ENCODE measurements at regions not wholly inside any gene's neighbourhood (a gene's known extent, or its start where the extent isn't known, plus 50 kb on each side); places are given as distances from the start of the nearest gene placed in this dataset.

DNA sequence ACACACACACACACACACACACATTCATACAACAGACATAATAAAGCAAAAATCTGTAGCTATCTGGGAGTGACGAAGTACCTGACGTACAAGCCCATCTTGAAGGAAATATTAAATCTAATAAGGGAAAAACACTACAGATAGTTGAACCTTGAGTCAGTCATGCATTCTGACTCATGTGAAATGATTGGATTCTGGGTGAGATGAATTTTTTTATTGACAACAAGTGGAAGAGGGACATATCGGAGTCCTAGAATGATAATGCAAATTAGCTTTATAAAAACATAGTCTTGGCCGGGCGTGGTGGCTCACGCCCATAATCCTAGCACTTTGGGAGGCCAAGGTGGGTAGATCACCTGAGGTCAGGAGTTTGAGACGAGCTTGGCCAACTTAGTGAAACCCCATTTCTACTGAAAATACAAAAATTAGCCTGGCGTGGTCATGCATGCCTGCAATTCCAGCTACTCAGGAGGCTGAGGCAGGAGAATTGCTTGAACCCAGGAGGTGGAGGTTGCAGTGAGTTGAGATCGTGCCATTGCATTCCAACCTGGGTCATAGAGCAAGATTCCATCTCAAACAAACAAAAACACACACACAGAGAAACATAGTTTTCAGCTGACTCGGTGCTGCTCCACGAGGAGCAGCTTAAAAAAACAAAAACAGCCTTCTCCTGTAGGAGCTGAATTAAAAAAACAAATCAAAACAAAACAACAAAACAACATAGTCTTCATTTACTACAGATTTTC is 154.4 kb upstream of the MKLN1 start:
- H3K4me1 ChIP-seq (ENCODE audit: control insufficient read depth in 1 of 2, low read depth in 2 of 2) = peaks cover 0 to 5% of the 10 kb centered on the region in 2 donors
- ATAC-seq (ENCODE audit: insufficient number of reproducible peaks, low FRiP score, low read depth) (no peak), DNase-seq (ENCODE audit: low spot score) (no peak)
- no peaks in the 10 kb centered on the region for H3K36me3 ChIP-seq
- H3K9me3 ChIP-seq = no peaks in the 10 kb centered on the region
- TF ChIP-seq, protein P1, sequence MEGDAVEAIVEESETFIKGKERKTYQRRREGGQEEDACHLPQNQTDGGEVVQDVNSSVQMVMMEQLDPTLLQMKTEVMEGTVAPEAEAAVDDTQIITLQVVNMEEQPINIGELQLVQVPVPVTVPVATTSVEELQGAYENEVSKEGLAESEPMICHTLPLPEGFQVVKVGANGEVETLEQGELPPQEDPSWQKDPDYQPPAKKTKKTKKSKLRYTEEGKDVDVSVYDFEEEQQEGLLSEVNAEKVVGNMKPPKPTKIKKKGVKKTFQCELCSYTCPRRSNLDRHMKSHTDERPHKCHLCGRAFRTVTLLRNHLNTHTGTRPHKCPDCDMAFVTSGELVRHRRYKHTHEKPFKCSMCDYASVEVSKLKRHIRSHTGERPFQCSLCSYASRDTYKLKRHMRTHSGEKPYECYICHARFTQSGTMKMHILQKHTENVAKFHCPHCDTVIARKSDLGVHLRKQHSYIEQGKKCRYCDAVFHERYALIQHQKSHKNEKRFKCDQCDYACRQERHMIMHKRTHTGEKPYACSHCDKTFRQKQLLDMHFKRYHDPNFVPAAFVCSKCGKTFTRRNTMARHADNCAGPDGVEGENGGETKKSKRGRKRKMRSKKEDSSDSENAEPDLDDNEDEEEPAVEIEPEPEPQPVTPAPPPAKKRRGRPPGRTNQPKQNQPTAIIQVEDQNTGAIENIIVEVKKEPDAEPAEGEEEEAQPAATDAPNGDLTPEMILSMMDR (IDR thresholded peaks at IDR 0.05) = no peak
- H3K27me3 ChIP-seq (replicated peaks; ENCODE audit: insufficient read depth) = no peaks in the 10 kb centered on the region
- H3K4me3 ChIP-seq = no peak overlapping the region
- no peak overlapping the region for H3K27ac ChIP-seq

DNA sequence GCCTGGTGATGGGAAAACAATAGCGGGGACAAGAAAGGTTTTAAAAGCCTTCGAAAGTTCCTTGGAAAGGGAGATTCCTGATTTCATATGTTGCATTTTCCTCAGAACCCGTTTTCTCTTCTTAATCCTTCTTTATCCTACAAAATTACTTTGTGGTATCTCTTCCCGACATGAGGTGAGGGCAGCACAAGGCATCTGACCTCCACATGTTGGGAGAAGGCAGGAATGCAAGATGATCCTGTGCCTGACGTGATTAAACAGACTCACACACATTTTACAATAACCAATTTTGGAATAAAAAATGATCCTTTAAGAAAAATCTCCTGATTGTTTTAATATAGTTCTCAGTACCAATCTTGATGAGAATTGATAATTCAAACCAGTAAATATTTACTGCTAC is 153.3 kb upstream of the MKLN1 start:
- Histone ChIP-seq H3K27ac (no peak overlapping the region), H3K27me3 (replicated peaks; ENCODE audit: insufficient read depth) (no peaks in the 10 kb centered on the region), H3K36me3 (no peaks in the 10 kb centered on the region), H3K4me3 (no peak overlapping the region), H3K4me1 (ENCODE audit: control insufficient read depth in 1 of 2, low read depth in 2 of 2) (peaks cover 5 to 11% of the 10 kb centered on the region in 2 donors), H3K9me3 (no peaks in the 10 kb centered on the region)
- ATAC-seq (ENCODE audit: insufficient number of reproducible peaks, low FRiP score, low read depth) (no peak), DNase-seq (ENCODE audit: low spot score) (no peak)
- TF ChIP-seq, protein P1 (IDR thresholded peaks at IDR 0.05) = no peak

GRCh38 chr7:131174855-131175254 is 152.8 kb upstream of the MKLN1 start:
- no peak overlapping the region for H3K4me3 ChIP-seq
- no peak for ATAC-seq (ENCODE audit: insufficient number of reproducible peaks, low FRiP score, low read depth)
- H3K9me3 ChIP-seq = no peaks in the 10 kb centered on the region
- no peaks in the 10 kb centered on the region for H3K27me3 ChIP-seq (replicated peaks; ENCODE audit: insufficient read depth)
- TF ChIP-seq, protein P1 (IDR thresholded peaks at IDR 0.05) = no peak
- peaks cover 5 to 11% of the 10 kb centered on the region in 2 donors for H3K4me1 ChIP-seq (ENCODE audit: control insufficient read depth in 1 of 2, low read depth in 2 of 2)
- no peaks in the 10 kb centered on the region for H3K36me3 ChIP-seq
- H3K27ac ChIP-seq = no peak overlapping the region
- DNase-seq (ENCODE audit: low spot score) = no peak

DNA sequence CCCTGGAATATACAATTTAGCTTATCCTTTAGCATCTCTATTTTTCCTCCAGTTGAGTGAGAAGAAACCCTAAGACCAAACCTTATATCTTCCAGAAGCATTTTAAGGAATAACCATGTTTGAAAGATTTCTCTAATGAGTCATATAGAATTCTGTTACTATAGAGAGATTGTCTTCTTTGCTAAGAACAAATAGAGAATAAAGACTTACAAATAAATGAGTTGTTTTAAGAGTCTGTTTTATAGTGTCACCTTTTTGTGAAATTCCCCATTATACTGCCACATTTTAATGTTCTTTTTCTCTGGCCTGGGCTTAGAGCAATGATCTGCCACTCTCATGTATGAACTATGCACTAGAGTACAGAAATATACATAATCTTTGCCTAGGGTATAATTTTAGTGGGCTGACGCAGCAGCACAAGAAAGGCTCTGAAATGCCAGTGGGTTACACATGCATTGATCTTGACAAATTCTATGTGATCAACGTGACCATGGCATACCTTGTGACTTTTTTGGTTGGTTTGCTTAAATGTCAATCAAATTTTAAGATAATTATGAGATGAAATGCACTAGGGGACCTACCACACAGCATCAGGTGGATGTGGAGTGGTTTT is 145.1 kb upstream of the MKLN1 start:
- TF ChIP-seq, protein P1 (IDR thresholded peaks at IDR 0.05) = no peak
- no peak overlapping the region for H3K4me3 ChIP-seq
- no peak for DNase-seq (ENCODE audit: low spot score)
- no peak for ATAC-seq (ENCODE audit: insufficient number of reproducible peaks, low FRiP score, low read depth)
- H3K4me1 ChIP-seq (ENCODE audit: control insufficient read depth in 1 of 2, low read depth in 2 of 2) = peaks cover 5 to 11% of the 10 kb centered on the region in 2 donors
- H3K36me3 ChIP-seq = no peaks in the 10 kb centered on the region
- no peaks in the 10 kb centered on the region for H3K27me3 ChIP-seq (replicated peaks; ENCODE audit: insufficient read depth)
- H3K27ac ChIP-seq = no peak overlapping the region
- H3K9me3 ChIP-seq = no peaks in the 10 kb centered on the region

GRCh38 chr7:131183072-131183471 is 144.6 kb upstream of the MKLN1 start:
- no peaks in the 10 kb centered on the region for H3K9me3 ChIP-seq
- no peaks in the 10 kb centered on the region for H3K36me3 ChIP-seq
- DNase-seq (ENCODE audit: low spot score) = no peak
- H3K27ac ChIP-seq = no peak overlapping the region
- peaks cover 5 to 9% of the 10 kb centered on the region in 2 donors for H3K4me1 ChIP-seq (ENCODE audit: control insufficient read depth in 1 of 2, low read depth in 2 of 2)
- no peak for ATAC-seq (ENCODE audit: insufficient number of reproducible peaks, low FRiP score, low read depth)
- no peaks in the 10 kb centered on the region for H3K27me3 ChIP-seq (replicated peaks; ENCODE audit: insufficient read depth)
- no peak overlapping the region for H3K4me3 ChIP-seq
- TF ChIP-seq, protein P1 (IDR thresholded peaks at IDR 0.05) = no peak

Data from thoracic aorta (tissue), 2 donors.